Heart left ventricle (tissue), 13 donors: ENCODE measurements at regions not wholly inside any gene's neighbourhood (a gene's known extent, or its start where the extent isn't known, plus 50 kb on each side); places are given as distances from the start of the nearest gene placed in this dataset.

Source experiments
- POLR2A ChIP-seq, 2 donors: fragments of 450-650 bp; IDR thresholded peaks; one replicate each; pipeline ENCODE4 v1.6.1; 2017; ENCODE audit warnings: antibody characterized with exemption in 2 of 2, mild to moderate bottlenecking in 2 of 2, moderate library complexity in 2 of 2
- TF ChIP-seq, protein P1 (sequence below), 12 donors: fragments of 200-600 bp; sonication (generic) in 4 of 12; IDR thresholded peaks; one replicate each; pipeline versions ENCODE4 v1.5.0 to v1.8.0; 2018 to 2022; ENCODE audit warnings: antibody characterized with exemption in 12 of 12, mild to moderate bottlenecking in 5 of 12
- donor health status: ischemic (EF 13 %, LVEDD 7.1; RV severe dilation, severe dysfunction).
- donor health status: DM: no; HTN: yes; CAD: no.
- donor health status: DM: no; HTN: no; CAD: no.
- donor health status: ischemic (EF 25% LVEDD 6.9; RV normal size, moderate dysfunction).
- donor health status: ischemic (EF 25% LVEDD 5.7; RV mildly dilated, moderate dysfunction).
- donor health status: ischemic (EF 35%, LVEDD 5.7; RV mildly dilated, moderate dysfunction).
- donor health status: nonischemic (EF 11% LVEDD 7.7; RV severe dilation, severe dysfunction).
- donor health status: DM: yes; HTN: yes; CAD: no.
- donor health status: PGD.
- donor health status: ischemic (EF 29% LVEDD 5.4; RV normal size, mild dysfunction).
- donor health status: nonischemic (EF 23%, LVEDD 6.1; RV moderate dilation, normal function).

DNA sequence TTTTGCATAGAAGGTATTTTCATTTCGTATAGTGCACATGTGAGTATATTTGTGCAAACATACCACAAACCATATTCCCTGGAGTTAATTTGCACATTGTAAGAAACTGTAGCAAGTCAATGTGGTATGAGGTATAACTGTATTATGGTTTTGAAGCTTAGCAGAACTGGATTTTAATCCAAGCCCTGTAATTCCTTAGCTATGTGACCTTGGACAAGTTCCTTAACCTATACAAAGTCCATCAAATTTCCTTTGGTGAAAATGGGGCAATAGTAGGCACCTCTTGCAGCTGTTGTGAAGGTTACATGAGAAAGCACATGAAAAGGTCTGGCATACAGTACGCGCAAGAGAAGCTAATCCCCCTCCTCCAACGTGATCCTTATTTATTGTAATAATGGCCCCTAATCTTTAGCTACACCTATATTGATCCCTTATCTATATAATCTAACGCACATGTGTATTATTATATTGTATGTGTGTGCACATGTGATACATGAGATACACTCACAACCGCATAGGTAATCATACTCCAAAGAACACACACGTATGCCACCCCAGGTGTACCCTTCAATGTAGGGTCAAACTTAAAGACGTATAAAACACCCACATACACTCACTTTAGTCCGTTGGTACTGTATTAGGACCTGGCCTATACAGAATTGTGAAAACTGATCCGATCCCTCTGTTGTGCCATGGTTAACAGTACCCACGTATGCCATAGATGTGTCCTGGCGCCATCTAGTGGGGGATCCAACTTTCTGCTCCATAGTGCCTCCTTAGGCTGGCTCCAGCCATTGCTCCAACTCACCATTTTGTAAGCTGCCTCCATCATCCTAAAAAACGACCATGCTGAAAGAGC, 402.9 kb upstream of the SLC14A2 start:
- no peak for TF ChIP-seq POLR2A (IDR thresholded peaks at IDR 0.05)
- TF ChIP-seq, protein P1, sequence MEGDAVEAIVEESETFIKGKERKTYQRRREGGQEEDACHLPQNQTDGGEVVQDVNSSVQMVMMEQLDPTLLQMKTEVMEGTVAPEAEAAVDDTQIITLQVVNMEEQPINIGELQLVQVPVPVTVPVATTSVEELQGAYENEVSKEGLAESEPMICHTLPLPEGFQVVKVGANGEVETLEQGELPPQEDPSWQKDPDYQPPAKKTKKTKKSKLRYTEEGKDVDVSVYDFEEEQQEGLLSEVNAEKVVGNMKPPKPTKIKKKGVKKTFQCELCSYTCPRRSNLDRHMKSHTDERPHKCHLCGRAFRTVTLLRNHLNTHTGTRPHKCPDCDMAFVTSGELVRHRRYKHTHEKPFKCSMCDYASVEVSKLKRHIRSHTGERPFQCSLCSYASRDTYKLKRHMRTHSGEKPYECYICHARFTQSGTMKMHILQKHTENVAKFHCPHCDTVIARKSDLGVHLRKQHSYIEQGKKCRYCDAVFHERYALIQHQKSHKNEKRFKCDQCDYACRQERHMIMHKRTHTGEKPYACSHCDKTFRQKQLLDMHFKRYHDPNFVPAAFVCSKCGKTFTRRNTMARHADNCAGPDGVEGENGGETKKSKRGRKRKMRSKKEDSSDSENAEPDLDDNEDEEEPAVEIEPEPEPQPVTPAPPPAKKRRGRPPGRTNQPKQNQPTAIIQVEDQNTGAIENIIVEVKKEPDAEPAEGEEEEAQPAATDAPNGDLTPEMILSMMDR (IDR thresholded peaks at IDR 0.05): peak; percentile 84 to 99 (median 92)
